Lower lobe of right lung (tissue), 2 donors: ENCODE measurements at regions not wholly inside any gene's neighbourhood (a gene's known extent, or its start where the extent isn't known, plus 50 kb on each side); places are given as distances from the start of the nearest gene placed in this dataset.
"Not testable (repeated sequence)": the region's sequence is repeated elsewhere in the genome, so short reads cannot be mapped to it uniquely, and the experiment has no call there.

Experiments
- ATAC-seq, 2 donors: fragments of 200-7000 bp; cut with Tn5 transposase; one replicate each; pipeline ENCODE4 v1.9.1; 2020 to 2022; ENCODE audit warnings: mild to moderate bottlenecking in 2 of 2, moderate library complexity in 2 of 2
- DNase-seq: peaks from one replicate; pipeline ENCODE4 v3.0.0-alpha.2; 2020
- H3K27ac ChIP-seq: fragments of 200-600 bp; one replicate; pipeline ENCODE4 v1.8.0; 2022
- H3K27me3 ChIP-seq: fragments of 200-600 bp; one replicate; pipeline ENCODE4 v1.8.0; 2022; ENCODE audit warnings: low read depth
- H3K36me3 ChIP-seq: fragments of 200-600 bp; one replicate; pipeline ENCODE4 v1.8.0; 2022; ENCODE audit warnings: mild to moderate bottlenecking
- H3K4me1 ChIP-seq: fragments of 200-600 bp; one replicate; pipeline ENCODE4 v1.8.0; 2022
- H3K4me3 ChIP-seq: fragments of 200-600 bp; one replicate; pipeline ENCODE4 v1.8.0; 2022; ENCODE audit warnings: mild to moderate bottlenecking
- H3K9me3 ChIP-seq: fragments of 200-600 bp; one replicate; pipeline ENCODE4 v1.8.0; 2022
- CTCF ChIP-seq: fragments of 200-600 bp; IDR thresholded peaks from one replicate; pipeline ENCODE4 v1.8.0; 2022; ENCODE audit warnings: antibody characterized with exemption, mild to moderate bottlenecking
- intact Hi-C: fragments of 100-400 bp; cut with DNase I; formaldehyde crosslinking; loops from one replicate; pipeline ENCODE4 v1.11.0; 2022
- donor health status: DM: no; HTN: yes; CAD: no; lungs with severe emphysema.

- intact Hi-C loops = no loop called here
- Histone ChIP-seq H3K9me3 (no peaks in the 10 kb centered on the region), H3K27ac (no peak overlapping the region), H3K4me1 (no peaks in the 10 kb centered on the region), H3K27me3 (no peaks in the 10 kb centered on the region), H3K4me3 (no peak overlapping the region), H3K36me3 (no peaks in the 10 kb centered on the region)
- ATAC-seq = no peak
- no peak for DNase-seq
- no peak for TF ChIP-seq CTCF
Observed at GRCh38 chr6:6091608-6092002, 84.9 kb upstream of the NRN1 start.

GRCh38 chr6:6090861-6091607, 84.3 kb upstream of the NRN1 start:
- ATAC-seq (no peak), DNase-seq (no peak)
- no peaks in the 10 kb centered on the region for H3K4me1 ChIP-seq
- intact Hi-C loops = no loop called here
- H3K36me3 ChIP-seq = no peaks in the 10 kb centered on the region
- no peak for TF ChIP-seq CTCF
- no peak overlapping the region for H3K4me3 ChIP-seq
- no peak overlapping the region for H3K27ac ChIP-seq
- H3K9me3 ChIP-seq = no peaks in the 10 kb centered on the region
- no peaks in the 10 kb centered on the region for H3K27me3 ChIP-seq

GRCh38 chr6:6085928-6086668, 79.4 kb upstream of the NRN1 start:
- no peaks in the 10 kb centered on the region for H3K9me3 ChIP-seq
- DNase-seq = no peak
- H3K27ac ChIP-seq = no peak overlapping the region
- TF ChIP-seq CTCF = no peak
- no peaks in the 10 kb centered on the region for H3K4me1 ChIP-seq
- ATAC-seq = no peak
- intact Hi-C loops = no loop called here
- no peak overlapping the region for H3K4me3 ChIP-seq
- no peaks in the 10 kb centered on the region for H3K27me3 ChIP-seq
- H3K36me3 ChIP-seq = no peaks in the 10 kb centered on the region

DNA sequence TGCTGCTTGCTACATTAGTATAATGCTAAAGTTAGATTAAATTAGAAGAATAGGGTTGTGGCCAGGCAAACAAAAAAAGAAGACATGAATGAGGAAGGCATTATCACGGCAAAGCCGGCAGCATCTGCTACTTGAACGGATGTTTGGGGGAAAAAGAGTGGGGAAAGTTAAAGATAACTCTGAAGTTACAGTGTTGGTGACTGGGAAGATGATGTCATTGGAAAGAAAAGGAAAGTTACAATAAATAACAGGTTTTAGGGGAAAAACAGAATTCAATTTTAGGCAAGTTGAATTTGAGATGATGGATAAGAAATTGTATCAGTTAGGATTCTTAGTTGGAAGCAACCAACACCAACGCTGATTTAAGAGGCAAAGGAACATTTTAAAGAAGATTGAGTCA, 74.2 kb upstream of the NRN1 start:
- DNase-seq (no peak), ATAC-seq (no peak)
- no peak overlapping the region for H3K27ac ChIP-seq
- no peak for TF ChIP-seq CTCF
- H3K4me3 ChIP-seq = no peak overlapping the region
- intact Hi-C loops = no loop called here
- H3K9me3 ChIP-seq = no peaks in the 10 kb centered on the region
- H3K36me3 ChIP-seq = no peaks in the 10 kb centered on the region
- no peaks in the 10 kb centered on the region for H3K4me1 ChIP-seq
- no peaks in the 10 kb centered on the region for H3K27me3 ChIP-seq

GRCh38 chr6:6074190-6074589, 67.5 kb upstream of the NRN1 start:
- no peaks in the 10 kb centered on the region for H3K9me3 ChIP-seq
- no peak for ATAC-seq
- no peak overlapping the region for H3K4me3 ChIP-seq
- H3K36me3 ChIP-seq = no peaks in the 10 kb centered on the region
- no peak for TF ChIP-seq CTCF
- no peak for DNase-seq
- H3K27ac ChIP-seq = no peak overlapping the region
- H3K4me1 ChIP-seq = no peaks in the 10 kb centered on the region
- intact Hi-C loops = no loop called here
- peaks cover 14% of the 10 kb centered on the region for H3K27me3 ChIP-seq

- DNase-seq, ATAC-seq, H3K27ac ChIP-seq, H3K27me3 ChIP-seq, H3K4me1 ChIP-seq, H3K4me3 ChIP-seq, H3K36me3 ChIP-seq, H3K9me3 ChIP-seq, intact Hi-C loops: not testable (repeated sequence)
Observed at GRCh38 chr6:6068157-6068556, 61.4 kb upstream of the NRN1 start.
